ENCODE measurements at regions not wholly inside any gene's neighbourhood (a gene's known extent, or its start where the extent isn't known, plus 50 kb on each side); places are given as distances from the start of the nearest gene placed in this dataset.

- TF ChIP-seq, protein P1, sequence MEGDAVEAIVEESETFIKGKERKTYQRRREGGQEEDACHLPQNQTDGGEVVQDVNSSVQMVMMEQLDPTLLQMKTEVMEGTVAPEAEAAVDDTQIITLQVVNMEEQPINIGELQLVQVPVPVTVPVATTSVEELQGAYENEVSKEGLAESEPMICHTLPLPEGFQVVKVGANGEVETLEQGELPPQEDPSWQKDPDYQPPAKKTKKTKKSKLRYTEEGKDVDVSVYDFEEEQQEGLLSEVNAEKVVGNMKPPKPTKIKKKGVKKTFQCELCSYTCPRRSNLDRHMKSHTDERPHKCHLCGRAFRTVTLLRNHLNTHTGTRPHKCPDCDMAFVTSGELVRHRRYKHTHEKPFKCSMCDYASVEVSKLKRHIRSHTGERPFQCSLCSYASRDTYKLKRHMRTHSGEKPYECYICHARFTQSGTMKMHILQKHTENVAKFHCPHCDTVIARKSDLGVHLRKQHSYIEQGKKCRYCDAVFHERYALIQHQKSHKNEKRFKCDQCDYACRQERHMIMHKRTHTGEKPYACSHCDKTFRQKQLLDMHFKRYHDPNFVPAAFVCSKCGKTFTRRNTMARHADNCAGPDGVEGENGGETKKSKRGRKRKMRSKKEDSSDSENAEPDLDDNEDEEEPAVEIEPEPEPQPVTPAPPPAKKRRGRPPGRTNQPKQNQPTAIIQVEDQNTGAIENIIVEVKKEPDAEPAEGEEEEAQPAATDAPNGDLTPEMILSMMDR (IDR thresholded peaks at IDR 0.05): no peak
- no peak for TF ChIP-seq POLR2A (IDR thresholded peaks at IDR 0.05)
These were observed 273.4 kb downstream of the IGSF11 start for GRCh38 chr3:118761291-118761606.

Data from right lobe of liver (tissue), 4 donors.